ENCODE measurements at regions not wholly inside any gene's neighbourhood (a gene's known extent, or its start where the extent isn't known, plus 50 kb on each side); places are given as distances from the start of the nearest gene placed in this dataset.

DNA sequence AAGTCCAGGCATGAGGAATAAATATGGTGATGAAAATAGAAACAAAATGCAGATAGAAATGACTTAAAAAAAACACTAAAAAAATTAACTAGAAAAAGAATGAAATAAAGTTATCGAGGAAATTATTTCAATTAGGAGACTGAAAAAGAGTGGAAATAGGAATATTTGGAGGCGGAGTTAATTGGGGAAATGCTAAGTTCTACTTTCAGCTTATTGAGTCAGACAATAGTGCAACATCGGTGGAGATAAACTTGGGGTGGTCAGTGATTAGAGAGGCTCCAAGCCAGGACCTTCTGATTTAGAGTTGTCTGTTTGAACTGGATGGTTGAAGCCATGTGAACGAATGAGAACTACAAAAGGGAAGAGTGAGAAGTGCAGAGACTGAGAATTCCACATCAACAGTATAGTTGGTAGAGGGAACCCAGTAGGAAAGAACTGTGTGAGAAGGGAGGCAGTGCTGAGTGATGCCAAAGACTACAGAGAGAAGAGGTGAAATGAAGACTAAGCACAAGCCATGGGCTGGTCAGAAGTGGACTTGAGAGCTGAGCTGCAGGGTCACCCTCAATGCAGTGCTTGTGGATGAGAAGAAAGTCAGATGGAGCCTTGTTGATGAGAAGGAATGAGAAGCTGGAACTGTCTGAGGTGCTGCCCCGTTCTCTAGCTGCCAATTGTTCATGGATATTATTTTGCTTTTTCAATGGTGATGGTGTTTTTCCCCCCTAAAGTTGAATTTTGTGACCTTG, 160.7 kb downstream of the ICE1 start:
- TF ChIP-seq, protein P1, sequence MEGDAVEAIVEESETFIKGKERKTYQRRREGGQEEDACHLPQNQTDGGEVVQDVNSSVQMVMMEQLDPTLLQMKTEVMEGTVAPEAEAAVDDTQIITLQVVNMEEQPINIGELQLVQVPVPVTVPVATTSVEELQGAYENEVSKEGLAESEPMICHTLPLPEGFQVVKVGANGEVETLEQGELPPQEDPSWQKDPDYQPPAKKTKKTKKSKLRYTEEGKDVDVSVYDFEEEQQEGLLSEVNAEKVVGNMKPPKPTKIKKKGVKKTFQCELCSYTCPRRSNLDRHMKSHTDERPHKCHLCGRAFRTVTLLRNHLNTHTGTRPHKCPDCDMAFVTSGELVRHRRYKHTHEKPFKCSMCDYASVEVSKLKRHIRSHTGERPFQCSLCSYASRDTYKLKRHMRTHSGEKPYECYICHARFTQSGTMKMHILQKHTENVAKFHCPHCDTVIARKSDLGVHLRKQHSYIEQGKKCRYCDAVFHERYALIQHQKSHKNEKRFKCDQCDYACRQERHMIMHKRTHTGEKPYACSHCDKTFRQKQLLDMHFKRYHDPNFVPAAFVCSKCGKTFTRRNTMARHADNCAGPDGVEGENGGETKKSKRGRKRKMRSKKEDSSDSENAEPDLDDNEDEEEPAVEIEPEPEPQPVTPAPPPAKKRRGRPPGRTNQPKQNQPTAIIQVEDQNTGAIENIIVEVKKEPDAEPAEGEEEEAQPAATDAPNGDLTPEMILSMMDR (IDR thresholded peaks at IDR 0.05; ENCODE audit: insufficient read depth, low read depth, low read length): no peak
- H3K4me3 ChIP-seq (ENCODE audit: low read depth, low read length): no peak overlapping the region
- DNase-seq (ENCODE audit: low read depth): no peak

DNA sequence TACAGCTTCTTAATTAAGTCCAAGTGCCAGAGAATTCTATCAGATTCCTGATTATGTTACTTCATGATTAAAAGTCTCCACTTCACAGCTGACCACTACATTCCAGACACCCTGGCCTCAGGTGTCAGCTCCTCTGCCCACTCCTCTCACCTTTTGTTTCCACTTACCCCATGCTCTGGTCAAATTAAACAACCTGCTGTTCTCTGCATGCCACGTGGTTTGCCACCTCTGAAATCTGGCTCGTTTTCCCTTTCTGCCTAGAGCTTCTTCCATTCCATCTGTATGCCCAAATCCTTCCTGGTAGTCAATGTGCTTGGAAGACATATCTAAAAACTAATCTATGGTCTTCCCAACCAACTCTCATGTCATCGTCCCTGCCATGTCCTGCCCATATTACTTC, 158.6 kb downstream of the ICE1 start:
- no peak for DNase-seq (ENCODE audit: low read depth)
- no peak overlapping the region for H3K4me3 ChIP-seq (ENCODE audit: low read depth, low read length)
- TF ChIP-seq, protein P1 (IDR thresholded peaks at IDR 0.05; ENCODE audit: insufficient read depth, low read depth, low read length): no peak

DNA sequence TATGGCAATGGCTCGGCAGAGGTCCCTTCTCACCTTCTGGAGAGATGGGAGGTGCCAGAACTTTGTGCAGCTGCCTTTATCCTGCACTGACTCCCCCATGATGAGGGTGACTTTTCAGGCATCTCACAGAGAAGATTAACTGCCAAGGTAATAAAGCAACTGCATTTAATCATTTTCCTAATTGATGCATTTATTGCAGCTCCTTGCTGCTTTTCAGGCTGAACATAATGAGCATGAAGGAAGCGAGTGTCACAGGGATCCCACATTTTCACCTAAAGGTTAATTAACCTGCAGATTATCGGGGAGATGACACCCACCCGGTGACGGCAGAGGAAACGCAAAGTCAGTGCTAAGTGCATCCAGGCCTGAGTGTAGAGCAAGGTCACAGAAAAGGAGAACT, 154.3 kb downstream of the ICE1 start:
- DNase-seq (ENCODE audit: low read depth): no peak
- H3K4me3 ChIP-seq (ENCODE audit: low read depth, low read length): no peak overlapping the region
- TF ChIP-seq, protein P1 (IDR thresholded peaks at IDR 0.05; ENCODE audit: insufficient read depth, low read depth, low read length): no peak

DNA sequence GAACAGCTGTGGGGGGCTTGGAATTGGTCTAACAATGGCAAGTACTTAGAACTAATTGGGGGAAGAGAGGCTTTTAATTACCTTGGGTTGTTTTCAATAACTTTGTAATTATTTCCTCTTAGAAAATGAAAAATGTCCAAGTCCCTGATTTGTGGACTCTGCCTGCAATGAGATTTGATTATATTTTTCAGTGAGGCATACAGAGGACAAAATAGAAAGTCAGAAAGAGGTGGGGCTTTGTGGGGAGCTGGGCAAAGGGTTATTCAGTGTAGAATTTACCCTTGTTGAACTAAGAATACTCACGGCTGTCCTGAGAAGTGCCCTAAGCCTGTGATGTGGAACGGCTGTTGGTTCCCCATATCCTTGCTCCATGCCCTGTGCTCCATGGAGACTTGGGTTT, 153.0 kb downstream of the ICE1 start:
- no peak overlapping the region for H3K4me3 ChIP-seq (ENCODE audit: low read depth, low read length)
- TF ChIP-seq, protein P1 (IDR thresholded peaks at IDR 0.05; ENCODE audit: insufficient read depth, low read depth, low read length): no peak
- no peak for DNase-seq (ENCODE audit: low read depth)

DNA sequence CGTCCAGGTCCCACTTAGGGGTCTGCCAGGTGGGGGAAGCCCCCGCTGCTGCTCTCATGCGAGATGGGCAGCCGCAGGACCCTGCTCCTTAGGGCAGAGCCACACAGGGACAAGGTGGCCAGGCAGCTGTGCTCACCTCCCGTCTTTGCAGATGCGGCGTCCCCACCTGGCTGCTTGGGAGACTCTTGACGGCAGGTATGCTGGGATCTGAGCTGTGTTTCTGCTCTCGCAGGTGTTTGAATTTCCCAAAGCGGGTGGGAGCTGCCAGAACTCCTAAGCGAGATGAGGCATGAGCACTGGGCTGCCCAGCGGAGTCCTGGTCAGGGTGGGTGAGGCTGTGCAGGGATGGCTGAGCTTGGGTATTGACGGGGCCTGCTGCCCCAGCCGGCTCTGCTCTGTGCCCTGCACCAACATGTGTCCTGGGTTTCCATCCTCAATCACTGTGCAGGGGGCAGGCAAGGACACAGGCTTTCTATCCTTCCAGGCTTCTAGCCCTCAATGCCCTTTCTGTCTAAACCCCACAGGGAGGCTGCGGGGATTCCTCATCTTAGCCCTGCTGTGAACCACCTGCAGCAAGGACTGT, 151.4 kb downstream of the ICE1 start:
- H3K4me3 ChIP-seq (ENCODE audit: low read depth, low read length): no peak overlapping the region
- TF ChIP-seq, protein P1 (IDR thresholded peaks at IDR 0.05; ENCODE audit: insufficient read depth, low read depth, low read length): no peak
- no peak for DNase-seq (ENCODE audit: low read depth)

DNA sequence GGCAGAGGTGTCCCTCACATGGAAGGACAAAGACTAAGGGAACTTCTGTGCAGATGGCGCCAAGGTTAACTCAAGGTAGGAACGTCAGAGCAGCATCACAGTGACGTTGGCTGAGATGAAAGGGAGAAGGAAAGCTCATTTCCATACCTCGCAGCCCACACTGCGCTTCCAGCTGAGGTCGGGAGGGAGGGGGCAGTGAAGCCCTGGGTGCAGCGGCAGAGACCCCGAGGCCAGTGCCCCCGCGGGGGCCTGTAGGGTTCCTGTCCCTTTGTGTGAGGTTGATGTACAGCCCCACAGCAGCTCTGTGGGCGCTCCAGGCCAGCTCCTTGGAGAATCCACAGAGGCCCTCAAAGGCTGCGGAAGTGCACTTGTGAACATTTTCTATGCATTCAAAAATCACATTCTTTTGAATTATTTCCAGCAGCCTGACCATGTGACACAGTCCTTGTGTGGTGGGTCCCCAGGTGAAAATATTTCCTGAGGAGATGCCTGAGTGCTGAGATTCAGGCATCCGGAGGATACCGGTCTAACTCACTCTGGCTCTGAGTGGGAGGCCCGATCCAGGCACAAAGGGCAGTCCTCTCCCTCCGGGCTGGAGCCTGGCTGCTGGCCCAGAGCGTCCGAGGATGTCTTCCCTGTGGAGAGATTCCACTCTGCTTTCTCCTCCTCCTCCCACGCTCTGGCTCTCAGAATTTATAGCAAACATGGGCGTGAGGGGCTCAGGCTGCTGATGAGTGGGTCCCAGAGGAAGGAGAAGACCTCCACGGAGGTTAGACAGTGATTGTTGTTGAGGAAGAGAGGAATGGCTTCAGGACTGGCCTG, 150.7 kb downstream of the ICE1 start:
- no peak for DNase-seq (ENCODE audit: low read depth)
- no peak overlapping the region for H3K4me3 ChIP-seq (ENCODE audit: low read depth, low read length)
- TF ChIP-seq, protein P1 (IDR thresholded peaks at IDR 0.05; ENCODE audit: insufficient read depth, low read depth, low read length): no peak

Data from fibroblast of villous mesenchyme (primary cell).